22Rv1 (cell line): ENCODE measurements at regions not wholly inside any gene's neighbourhood (a gene's known extent, or its start where the extent isn't known, plus 50 kb on each side); places are given as distances from the start of the nearest gene placed in this dataset.

Experiments
- ZFX ChIP-seq: fragments of 450-650 bp; IDR thresholded peaks from 2 replicates; pipeline ENCODE4 v1.6.1; 2017; ENCODE audit warnings: antibody characterized with exemption, borderline replicate concordance
- TF ChIP-seq, protein P1 (sequence below): fragments of 450-650 bp; IDR thresholded peaks from 2 replicates; pipeline ENCODE4 v1.5.1; 2017; ENCODE audit warnings: mild to moderate bottlenecking

GRCh38 chr12:25352083-25352918 lies 101.6 kb upstream of the KRAS start:
- TF ChIP-seq, protein P1, sequence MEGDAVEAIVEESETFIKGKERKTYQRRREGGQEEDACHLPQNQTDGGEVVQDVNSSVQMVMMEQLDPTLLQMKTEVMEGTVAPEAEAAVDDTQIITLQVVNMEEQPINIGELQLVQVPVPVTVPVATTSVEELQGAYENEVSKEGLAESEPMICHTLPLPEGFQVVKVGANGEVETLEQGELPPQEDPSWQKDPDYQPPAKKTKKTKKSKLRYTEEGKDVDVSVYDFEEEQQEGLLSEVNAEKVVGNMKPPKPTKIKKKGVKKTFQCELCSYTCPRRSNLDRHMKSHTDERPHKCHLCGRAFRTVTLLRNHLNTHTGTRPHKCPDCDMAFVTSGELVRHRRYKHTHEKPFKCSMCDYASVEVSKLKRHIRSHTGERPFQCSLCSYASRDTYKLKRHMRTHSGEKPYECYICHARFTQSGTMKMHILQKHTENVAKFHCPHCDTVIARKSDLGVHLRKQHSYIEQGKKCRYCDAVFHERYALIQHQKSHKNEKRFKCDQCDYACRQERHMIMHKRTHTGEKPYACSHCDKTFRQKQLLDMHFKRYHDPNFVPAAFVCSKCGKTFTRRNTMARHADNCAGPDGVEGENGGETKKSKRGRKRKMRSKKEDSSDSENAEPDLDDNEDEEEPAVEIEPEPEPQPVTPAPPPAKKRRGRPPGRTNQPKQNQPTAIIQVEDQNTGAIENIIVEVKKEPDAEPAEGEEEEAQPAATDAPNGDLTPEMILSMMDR = no peak
- no peak for TF ChIP-seq ZFX
